ENCODE measurements at regions not wholly inside any gene's neighbourhood (a gene's known extent, or its start where the extent isn't known, plus 50 kb on each side); places are given as distances from the start of the nearest gene placed in this dataset.

- no peaks in the 10 kb centered on the region for H3K36me3 ChIP-seq
- no peaks in the 10 kb centered on the region for H3K9me3 ChIP-seq
- 88 to 91% methylated on average over 38 of the region's 38 CpGs for WGBS, 2 donors
- no peaks in the 10 kb centered on the region for H3K27me3 ChIP-seq
- DNase-seq: no peak
- H3K4me3 ChIP-seq: no peak overlapping the region
- no peak overlapping the region for H3K27ac ChIP-seq
- FAIRE-seq: no peak
- intact Hi-C loops (cut with DNase I): no loop called here
- ATAC-seq: no peak
- no peaks in the 10 kb centered on the region for H3K4me1 ChIP-seq
- no peak for TF ChIP-seq CTCF (IDR thresholded peaks at IDR 0.05)
Measured at GRCh38 chr17:83006515-83007455, 72.6 kb upstream of the METRNL start.

- 90% methylated on average over 33 of the region's 33 CpGs for WGBS, 2 donors
- no peaks in the 10 kb centered on the region for H3K27me3 ChIP-seq
- TF ChIP-seq CTCF (IDR thresholded peaks at IDR 0.05): no peak
- ATAC-seq (no peak), FAIRE-seq (no peak), DNase-seq (no peak)
- no peaks in the 10 kb centered on the region for H3K4me1 ChIP-seq
- intact Hi-C loops (cut with DNase I): no loop called here
- H3K4me3 ChIP-seq: no peak overlapping the region
- H3K9me3 ChIP-seq: no peaks in the 10 kb centered on the region
- H3K27ac ChIP-seq: no peak overlapping the region
- no peaks in the 10 kb centered on the region for H3K36me3 ChIP-seq
Measured at GRCh38 chr17:83007504-83008185, 71.8 kb upstream of the METRNL start.

- intact Hi-C loops (cut with DNase I): no loop called here
- 95 to 98% methylated on average over 9 of the region's 9 CpGs for WGBS, 2 donors
- TF ChIP-seq CTCF (IDR thresholded peaks at IDR 0.05): no peak
Measured at GRCh38 chr17:83008186-83008510, 71.3 kb upstream of the METRNL start.

GRCh38 chr17:83008526-83008925 lies 70.9 kb upstream of the METRNL start:
- DNase-seq: no peak
- WGBS, 2 donors: 95 to 96% methylated on average over 23 of the region's 23 CpGs
- H3K9me3 ChIP-seq: no peaks in the 10 kb centered on the region

More at GRCh38 chr17:83008186-83008510, 71.3 kb upstream of the METRNL start:
- H3K9me3 ChIP-seq: no peaks in the 10 kb centered on the region
- no peak for DNase-seq
- H3K27me3 ChIP-seq: no peaks in the 10 kb centered on the region
- no peak for FAIRE-seq
- ATAC-seq: no peak
- H3K4me1 ChIP-seq: no peaks in the 10 kb centered on the region
- no peaks in the 10 kb centered on the region for H3K36me3 ChIP-seq
- no peak overlapping the region for H3K4me3 ChIP-seq
- no peak overlapping the region for H3K27ac ChIP-seq

More at GRCh38 chr17:83008526-83008925, 70.9 kb upstream of the METRNL start:
- no peak for TF ChIP-seq CTCF (IDR thresholded peaks at IDR 0.05)
- no peaks in the 10 kb centered on the region for H3K36me3 ChIP-seq
- H3K27ac ChIP-seq: no peak overlapping the region
- no peak overlapping the region for H3K4me3 ChIP-seq
- no peak for FAIRE-seq
- no peaks in the 10 kb centered on the region for H3K27me3 ChIP-seq
- H3K4me1 ChIP-seq: no peaks in the 10 kb centered on the region
- intact Hi-C loops (cut with DNase I): no loop called here
- ATAC-seq: no peak

All from pancreas (tissue), 10 donors.